ENCODE measurements at regions not wholly inside any gene's neighbourhood (a gene's known extent, or its start where the extent isn't known, plus 50 kb on each side); places are given as distances from the start of the nearest gene placed in this dataset.

- DNase-seq (ENCODE audit: low spot score): no peak
- in situ Hi-C loops (cut with HindIII; ENCODE audit: low sequenced_read_pairs): no loop called here
Observed at GRCh38 chr3:64909757-64910467, 222.1 kb upstream of the ADAMTS9 start.

GRCh38 chr3:64909011-64909410, 221.2 kb upstream of the ADAMTS9 start:
- no peak for DNase-seq (ENCODE audit: low spot score)
- in situ Hi-C loops (cut with HindIII; ENCODE audit: low sequenced_read_pairs): no loop called here

GRCh38 chr3:64908251-64908685, 220.5 kb upstream of the ADAMTS9 start:
- in situ Hi-C loops (cut with HindIII; ENCODE audit: low sequenced_read_pairs): no loop called here
- no peak for DNase-seq (ENCODE audit: low spot score)

- in situ Hi-C loops (cut with HindIII; ENCODE audit: low sequenced_read_pairs): no loop called here
- DNase-seq (ENCODE audit: low spot score): no peak
Observed at GRCh38 chr3:64905906-64906410, 218.2 kb upstream of the ADAMTS9 start.

- no peak for DNase-seq (ENCODE audit: low spot score)
Observed at GRCh38 chr3:64903006-64903405, 215.2 kb upstream of the ADAMTS9 start.

GRCh38 chr3:64901986-64902516, 214.3 kb upstream of the ADAMTS9 start:
- DNase-seq (ENCODE audit: low spot score): no peak
- in situ Hi-C loops (cut with HindIII; ENCODE audit: low sequenced_read_pairs): no loop called here

More at GRCh38 chr3:64903006-64903405, 215.2 kb upstream of the ADAMTS9 start:
- in situ Hi-C loops (cut with HindIII; ENCODE audit: low sequenced_read_pairs): no loop called here

GRCh38 chr3:64901522-64901885, 213.7 kb upstream of the ADAMTS9 start:
- in situ Hi-C loops (cut with HindIII; ENCODE audit: low sequenced_read_pairs): no loop called here
- DNase-seq (ENCODE audit: low spot score): no peak

GRCh38 chr3:64900617-64901521, 213.1 kb upstream of the ADAMTS9 start:
- in situ Hi-C loops (cut with HindIII; ENCODE audit: low sequenced_read_pairs): no loop called here
- no peak for DNase-seq (ENCODE audit: low spot score)

GRCh38 chr3:64900156-64900555, 212.4 kb upstream of the ADAMTS9 start:
- no peak for DNase-seq (ENCODE audit: low spot score)
- in situ Hi-C loops (cut with HindIII; ENCODE audit: low sequenced_read_pairs): no loop called here

GRCh38 chr3:64898941-64899340, 211.1 kb upstream of the ADAMTS9 start:
- in situ Hi-C loops (cut with HindIII; ENCODE audit: low sequenced_read_pairs): no loop called here
- no peak for DNase-seq (ENCODE audit: low spot score)

GRCh38 chr3:64895991-64896895, 208.4 kb upstream of the ADAMTS9 start:
- in situ Hi-C loops (cut with HindIII; ENCODE audit: low sequenced_read_pairs): no loop called here
- no peak for DNase-seq (ENCODE audit: low spot score)

- no peak for DNase-seq (ENCODE audit: low spot score)
- in situ Hi-C loops (cut with HindIII; ENCODE audit: low sequenced_read_pairs): no loop called here
Observed at GRCh38 chr3:64895106-64895990, 207.5 kb upstream of the ADAMTS9 start.

- in situ Hi-C loops (cut with HindIII; ENCODE audit: low sequenced_read_pairs): no loop called here
Observed at GRCh38 chr3:64894006-64894405, 206.2 kb upstream of the ADAMTS9 start.

GRCh38 chr3:64892671-64893309, 205.0 kb upstream of the ADAMTS9 start:
- in situ Hi-C loops (cut with HindIII; ENCODE audit: low sequenced_read_pairs): no loop called here
- DNase-seq (ENCODE audit: low spot score): no peak

More at GRCh38 chr3:64894006-64894405, 206.2 kb upstream of the ADAMTS9 start:
- no peak for DNase-seq (ENCODE audit: low spot score)

GRCh38 chr3:64891021-64891420, 203.2 kb upstream of the ADAMTS9 start:
- in situ Hi-C loops (cut with HindIII; ENCODE audit: low sequenced_read_pairs): no loop called here
- DNase-seq (ENCODE audit: low spot score): no peak

GRCh38 chr3:64890466-64890865, 202.7 kb upstream of the ADAMTS9 start:
- in situ Hi-C loops (cut with HindIII; ENCODE audit: low sequenced_read_pairs): no loop called here

GRCh38 chr3:64890006-64890405, 202.2 kb upstream of the ADAMTS9 start:
- in situ Hi-C loops (cut with HindIII; ENCODE audit: low sequenced_read_pairs): no loop called here
- no peak for DNase-seq (ENCODE audit: low spot score)

More at GRCh38 chr3:64890466-64890865, 202.7 kb upstream of the ADAMTS9 start:
- no peak for DNase-seq (ENCODE audit: low spot score)

Data from G401 (cell line).